ENCODE measurements at regions not wholly inside any gene's neighbourhood (a gene's known extent, or its start where the extent isn't known, plus 50 kb on each side); places are given as distances from the start of the nearest gene placed in this dataset.

DNA sequence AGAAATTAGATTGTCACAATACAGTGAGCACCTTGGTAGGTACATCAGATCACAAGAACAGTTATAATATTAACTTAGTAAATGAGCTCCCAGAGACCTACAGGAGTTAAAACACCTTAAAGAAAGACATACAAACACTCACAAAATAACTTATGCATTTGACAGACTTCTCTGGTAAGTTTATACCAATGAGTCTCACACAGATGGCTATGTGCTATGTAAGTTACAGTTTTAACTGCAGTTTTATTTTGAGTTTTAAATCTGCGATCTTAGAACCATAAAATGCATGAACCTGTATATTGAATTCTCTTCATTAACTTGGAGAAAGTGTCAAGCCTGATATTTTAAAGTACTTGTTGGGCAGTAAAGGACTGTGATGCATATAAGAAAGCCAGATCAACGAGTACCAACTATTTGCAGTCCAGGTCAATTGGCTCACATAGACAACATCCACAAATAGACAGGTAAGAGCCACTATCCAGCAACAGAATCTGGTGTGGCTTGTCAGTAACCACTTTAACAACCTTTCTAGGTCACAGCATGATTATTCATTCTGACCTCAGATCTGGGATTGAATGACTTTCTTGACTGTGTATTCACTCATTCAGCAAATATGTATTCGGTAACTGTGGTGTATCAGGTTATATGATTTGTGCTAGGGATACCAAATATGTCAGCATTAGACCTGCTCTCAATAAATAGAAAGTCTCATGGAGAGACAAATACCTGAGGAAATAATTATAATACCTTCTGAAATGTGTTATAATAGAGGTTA lies 856.6 kb upstream of the MGAT4C start:
- Histone ChIP-seq H4K20me1 (ENCODE audit: control insufficient read depth, extremely low read depth, insufficient read depth, low read length) (no peaks in the 10 kb centered on the region), H3K4me1 (ENCODE audit: control insufficient read depth, extremely low read depth, insufficient read depth, low read length) (no peaks in the 10 kb centered on the region), H3K9me1 (ENCODE audit: control insufficient read depth, extremely low read depth, insufficient read depth, low read length) (no peaks in the 10 kb centered on the region), H3K36me3 (ENCODE audit: control insufficient read depth in 2 of 2, extremely low read depth in 1 of 2, insufficient read depth in 2 of 2, low read length in 2 of 2) (no peaks in the 10 kb centered on the region), H3K27ac (ENCODE audit: control insufficient read depth, insufficient read depth, low read length) (no peak overlapping the region), H3K9me3 (ENCODE audit: control insufficient read depth, low read depth, low read length) (no peaks in the 10 kb centered on the region), H3K79me2 (ENCODE audit: control insufficient read depth, insufficient read depth, low read length) (no peaks in the 10 kb centered on the region), H3K27me3 (ENCODE audit: control insufficient read depth, extremely low read depth, insufficient read depth, low read length) (no peaks in the 10 kb centered on the region), H3K4me3 (ENCODE audit: control insufficient read depth in 2 of 3, extremely low read depth in 1 of 3, insufficient read depth in 2 of 3, low read depth in 1 of 3, low read length in 3 of 3) (no peak overlapping the region), H3K4me2 (ENCODE audit: control insufficient read depth, extremely low read depth, insufficient read depth, low read depth, low read length) (no peak overlapping the region), H3K9ac (ENCODE audit: control insufficient read depth, extremely low read depth, insufficient read depth, low read length) (no peak overlapping the region), H2AFZ (ENCODE audit: control insufficient read depth, low read length) (no peak overlapping the region)
- dilution Hi-C loops (cut with MboI; ENCODE audit: extremely low pct_ligation_motif_present, low sequenced_read_pairs), result no loop called here
- TF ChIP-seq EZH2 (IDR thresholded peaks at IDR 0.05; ENCODE audit: low read length), result no peak
- no peak for TF ChIP-seq CTCF (optimal IDR thresholded peaks at IDR 0.05 in 1 of 3, IDR thresholded peaks at IDR 0.05 in 1 of 3, conservative IDR thresholded peaks at IDR 0.05 in 1 of 3; ENCODE audit: extremely low read depth in 1 of 3, insufficient read depth in 2 of 3, low read length in 3 of 3)
- FAIRE-seq (no peak), DNase-seq (ENCODE audit: low read depth, low spot score) (no peak)

GRCh38 chr12:87107766-87108165 lies 851.6 kb upstream of the MGAT4C start:
- FAIRE-seq (no peak), DNase-seq (ENCODE audit: low read depth, low spot score) (no peak)
- TF ChIP-seq CTCF (optimal IDR thresholded peaks at IDR 0.05 in 1 of 3, IDR thresholded peaks at IDR 0.05 in 1 of 3, conservative IDR thresholded peaks at IDR 0.05 in 1 of 3; ENCODE audit: extremely low read depth in 1 of 3, insufficient read depth in 2 of 3, low read length in 3 of 3) (no peak), EZH2 (IDR thresholded peaks at IDR 0.05; ENCODE audit: low read length) (no peak)
- dilution Hi-C loops (cut with MboI; ENCODE audit: extremely low pct_ligation_motif_present, low sequenced_read_pairs), result no loop called here
- H3K27ac ChIP-seq (ENCODE audit: control insufficient read depth, insufficient read depth, low read length), result no peak overlapping the region
- no peaks in the 10 kb centered on the region for H3K79me2 ChIP-seq (ENCODE audit: control insufficient read depth, insufficient read depth, low read length)
- H3K9me3 ChIP-seq (ENCODE audit: control insufficient read depth, low read depth, low read length), result no peaks in the 10 kb centered on the region
- H3K4me2 ChIP-seq (ENCODE audit: control insufficient read depth, extremely low read depth, insufficient read depth, low read depth, low read length), result no peak overlapping the region
- H4K20me1 ChIP-seq (ENCODE audit: control insufficient read depth, extremely low read depth, insufficient read depth, low read length), result no peaks in the 10 kb centered on the region
- H3K9ac ChIP-seq (ENCODE audit: control insufficient read depth, extremely low read depth, insufficient read depth, low read length), result no peak overlapping the region
- H3K4me3 ChIP-seq (ENCODE audit: control insufficient read depth in 2 of 3, extremely low read depth in 1 of 3, insufficient read depth in 2 of 3, low read depth in 1 of 3, low read length in 3 of 3), result no peak overlapping the region
- no peaks in the 10 kb centered on the region for H3K36me3 ChIP-seq (ENCODE audit: control insufficient read depth in 2 of 2, extremely low read depth in 1 of 2, insufficient read depth in 2 of 2, low read length in 2 of 2)
- no peaks in the 10 kb centered on the region for H3K9me1 ChIP-seq (ENCODE audit: control insufficient read depth, extremely low read depth, insufficient read depth, low read length)
- H3K27me3 ChIP-seq (ENCODE audit: control insufficient read depth, extremely low read depth, insufficient read depth, low read length), result no peaks in the 10 kb centered on the region
- H2AFZ ChIP-seq (ENCODE audit: control insufficient read depth, low read length), result no peak overlapping the region
- no peaks in the 10 kb centered on the region for H3K4me1 ChIP-seq (ENCODE audit: control insufficient read depth, extremely low read depth, insufficient read depth, low read length)

Data from keratinocyte (primary cell).